Mesothelial cell of epicardium (in vitro differentiated cells): ENCODE measurements at regions not wholly inside any gene's neighbourhood (a gene's known extent, or its start where the extent isn't known, plus 50 kb on each side); places are given as distances from the start of the nearest gene placed in this dataset.

ENCODE experiments used
- DNase-seq, 2 experiments: peaks; one replicate each; pipeline ENCODE4 v3.0.0; 2021; ENCODE audit warnings: low spot score in 2 of 2; ENCODE audit not compliant: unreplicated experiment in 2 of 2
- H3K27ac Mint-ChIP-seq: 2 replicates; pipeline ENCODE4 v1.8.0; 2021; ENCODE audit warnings: mixed read lengths
- H3K27me3 Mint-ChIP-seq: 2 replicates; pipeline ENCODE4 v1.8.0; 2021; ENCODE audit warnings: low read depth, mixed read lengths
- H3K36me3 Mint-ChIP-seq: 2 replicates; pipeline ENCODE4 v1.8.0; 2021; ENCODE audit warnings: mixed read lengths
- H3K4me1 Mint-ChIP-seq: 2 replicates; pipeline ENCODE4 v1.8.0; 2021; ENCODE audit warnings: mixed read lengths
- H3K4me3 Mint-ChIP-seq: 2 replicates; pipeline ENCODE4 v1.8.0; 2021; ENCODE audit warnings: mild to moderate bottlenecking, moderate library complexity, mixed read lengths
- H3K9me3 Mint-ChIP-seq: 2 replicates; pipeline ENCODE4 v1.8.0; 2021; ENCODE audit warnings: mixed read lengths
- TF ChIP-seq, protein P1 (sequence below): fragments of 200-600 bp; sonication (generic); IDR thresholded peaks from one replicate; pipeline ENCODE4 v1.5.0; 2021; ENCODE audit warnings: antibody characterized with exemption; ENCODE audit not compliant: unreplicated experiment

DNA sequence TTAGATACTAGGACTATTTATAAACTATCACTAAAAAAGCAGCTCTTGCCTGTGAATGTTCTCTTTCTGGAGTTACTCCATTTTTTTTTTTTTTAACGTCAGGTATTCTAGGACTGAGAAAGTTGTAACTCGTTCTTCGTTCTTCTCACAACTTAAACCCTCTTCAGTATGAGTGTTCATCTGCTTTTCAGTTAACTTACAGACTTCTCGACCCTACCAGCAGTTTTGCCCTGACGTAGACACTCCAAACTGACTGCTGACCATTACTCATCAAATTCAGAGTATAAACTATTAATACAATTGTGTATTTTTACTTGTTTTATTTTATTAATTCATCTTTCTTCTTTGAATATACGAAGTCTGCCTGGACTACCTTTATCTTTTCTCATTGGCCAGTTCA, 353.1 kb downstream of the GPR37 start:
- Mint-ChIP-seq H3K4me3 (no peak overlapping the region), H3K27ac (no peak overlapping the region), H3K4me1 (no peaks in the 10 kb centered on the region), H3K36me3 (no peaks in the 10 kb centered on the region), H3K27me3 (peaks cover 12% of the 10 kb centered on the region), H3K9me3 (no peaks in the 10 kb centered on the region)
- TF ChIP-seq, protein P1, sequence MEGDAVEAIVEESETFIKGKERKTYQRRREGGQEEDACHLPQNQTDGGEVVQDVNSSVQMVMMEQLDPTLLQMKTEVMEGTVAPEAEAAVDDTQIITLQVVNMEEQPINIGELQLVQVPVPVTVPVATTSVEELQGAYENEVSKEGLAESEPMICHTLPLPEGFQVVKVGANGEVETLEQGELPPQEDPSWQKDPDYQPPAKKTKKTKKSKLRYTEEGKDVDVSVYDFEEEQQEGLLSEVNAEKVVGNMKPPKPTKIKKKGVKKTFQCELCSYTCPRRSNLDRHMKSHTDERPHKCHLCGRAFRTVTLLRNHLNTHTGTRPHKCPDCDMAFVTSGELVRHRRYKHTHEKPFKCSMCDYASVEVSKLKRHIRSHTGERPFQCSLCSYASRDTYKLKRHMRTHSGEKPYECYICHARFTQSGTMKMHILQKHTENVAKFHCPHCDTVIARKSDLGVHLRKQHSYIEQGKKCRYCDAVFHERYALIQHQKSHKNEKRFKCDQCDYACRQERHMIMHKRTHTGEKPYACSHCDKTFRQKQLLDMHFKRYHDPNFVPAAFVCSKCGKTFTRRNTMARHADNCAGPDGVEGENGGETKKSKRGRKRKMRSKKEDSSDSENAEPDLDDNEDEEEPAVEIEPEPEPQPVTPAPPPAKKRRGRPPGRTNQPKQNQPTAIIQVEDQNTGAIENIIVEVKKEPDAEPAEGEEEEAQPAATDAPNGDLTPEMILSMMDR, result no peak
- DNase-seq, result no peak

DNA sequence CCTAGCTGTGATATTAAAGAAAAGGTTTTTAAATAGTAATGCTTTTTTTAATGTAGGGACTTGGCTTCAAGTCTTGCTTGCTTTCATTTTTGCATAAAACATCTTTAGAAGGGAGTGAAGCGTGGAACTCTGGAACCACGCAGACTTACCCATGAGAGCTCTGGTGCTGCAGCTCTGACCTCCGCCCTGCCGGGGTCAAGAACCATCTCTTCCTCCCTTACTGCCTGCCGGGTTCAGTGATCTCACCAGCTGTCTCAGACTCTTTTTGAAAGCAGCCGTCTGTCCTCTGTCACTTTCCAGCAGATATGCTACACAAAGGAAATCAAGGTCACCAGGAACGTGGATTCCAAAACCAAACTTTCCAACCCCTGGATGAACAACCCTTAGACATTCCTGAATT, 353.8 kb downstream of the GPR37 start:
- no peaks in the 10 kb centered on the region for H3K36me3 Mint-ChIP-seq
- H3K27me3 Mint-ChIP-seq, result peaks cover 7% of the 10 kb centered on the region
- no peak overlapping the region for H3K27ac Mint-ChIP-seq
- no peak for DNase-seq
- H3K4me3 Mint-ChIP-seq, result no peak overlapping the region
- H3K4me1 Mint-ChIP-seq, result no peaks in the 10 kb centered on the region
- TF ChIP-seq, protein P1, result no peak
- H3K9me3 Mint-ChIP-seq, result no peaks in the 10 kb centered on the region

GRCh38 chr7:124403587-124403986, 362.0 kb downstream of the GPR37 start:
- H3K27ac Mint-ChIP-seq, result no peak overlapping the region
- H3K36me3 Mint-ChIP-seq, result no peaks in the 10 kb centered on the region
- no peaks in the 10 kb centered on the region for H3K27me3 Mint-ChIP-seq
- H3K4me1 Mint-ChIP-seq, result peaks cover 7% of the 10 kb centered on the region
- no peak overlapping the region for H3K4me3 Mint-ChIP-seq
- TF ChIP-seq, protein P1, result no peak
- no peak for DNase-seq
- no peaks in the 10 kb centered on the region for H3K9me3 Mint-ChIP-seq

DNA sequence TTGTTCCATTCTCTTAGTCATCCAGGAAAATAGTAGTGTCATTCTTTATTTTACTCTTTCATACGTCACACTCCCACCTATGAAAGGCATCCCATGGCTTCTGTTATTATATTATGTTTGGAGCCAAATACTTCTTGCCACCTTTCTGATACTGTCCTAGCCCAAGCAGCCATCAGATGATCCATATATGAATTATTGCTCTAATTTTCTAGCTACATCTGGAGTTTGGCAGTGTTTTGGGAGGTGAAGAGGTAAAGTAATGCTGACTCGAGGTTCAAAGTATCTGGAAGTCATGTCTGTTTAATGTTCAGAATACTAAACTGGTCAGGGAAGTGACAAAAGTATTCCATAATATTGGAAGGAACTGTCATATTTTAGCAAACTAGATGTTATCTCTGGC, 362.5 kb downstream of the GPR37 start:
- Mint-ChIP-seq H3K27me3 (no peaks in the 10 kb centered on the region), H3K27ac (no peak overlapping the region), H3K36me3 (no peaks in the 10 kb centered on the region), H3K4me1 (peaks cover 7% of the 10 kb centered on the region), H3K9me3 (no peaks in the 10 kb centered on the region), H3K4me3 (no peak overlapping the region)
- TF ChIP-seq, protein P1, result no peak
- DNase-seq, result no peak

- TF ChIP-seq, protein P1, result no peak
- H3K27me3 Mint-ChIP-seq, result no peaks in the 10 kb centered on the region
- DNase-seq, result no peak
- H3K4me3 Mint-ChIP-seq, result no peak overlapping the region
- H3K9me3 Mint-ChIP-seq, result no peaks in the 10 kb centered on the region
- H3K4me1 Mint-ChIP-seq, result peaks cover 9% of the 10 kb centered on the region
- no peak overlapping the region for H3K27ac Mint-ChIP-seq
- no peaks in the 10 kb centered on the region for H3K36me3 Mint-ChIP-seq
Measured at GRCh38 chr7:124399941-124400340, 365.7 kb downstream of the GPR37 start.

DNA sequence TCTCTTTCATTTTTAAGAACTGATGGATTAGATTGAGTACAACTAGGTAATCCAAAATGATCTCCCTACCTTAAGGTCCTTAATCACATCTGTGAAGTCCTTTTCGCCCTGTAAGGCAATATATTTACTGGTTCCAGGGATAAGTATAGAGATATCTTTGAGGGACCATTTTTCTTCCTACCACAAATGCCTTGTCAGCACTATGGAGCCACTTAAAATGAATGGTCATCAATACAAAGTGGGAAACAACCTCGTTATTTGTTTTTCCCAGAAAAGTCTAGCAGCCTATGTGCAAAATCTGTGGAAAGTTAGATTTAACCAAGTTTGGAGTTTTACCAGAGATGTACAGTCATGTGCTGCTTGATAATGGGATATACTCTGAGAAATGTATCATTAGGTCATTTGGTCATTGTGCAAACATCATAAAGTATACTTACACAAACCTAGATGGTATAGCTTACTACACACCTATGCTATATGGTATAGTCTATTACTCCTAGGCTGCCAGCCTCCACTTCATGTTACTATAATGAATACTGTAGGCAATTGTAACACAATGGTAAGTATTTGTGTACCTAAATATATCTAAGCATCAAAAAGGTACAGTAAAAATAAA, 366.2 kb upstream of the TMEM229A start:
- TF ChIP-seq, protein P1, result no peak
- H3K9me3 Mint-ChIP-seq, result no peaks in the 10 kb centered on the region
- peaks cover 9% of the 10 kb centered on the region for H3K4me1 Mint-ChIP-seq
- DNase-seq, result no peak
- no peak overlapping the region for H3K27ac Mint-ChIP-seq
- no peaks in the 10 kb centered on the region for H3K27me3 Mint-ChIP-seq
- H3K4me3 Mint-ChIP-seq, result no peak overlapping the region
- H3K36me3 Mint-ChIP-seq, result no peaks in the 10 kb centered on the region
